Heart left ventricle (tissue), 13 donors: ENCODE measurements at regions not wholly inside any gene's neighbourhood (a gene's known extent, or its start where the extent isn't known, plus 50 kb on each side); places are given as distances from the start of the nearest gene placed in this dataset.

Source experiments
- CTCF ChIP-seq, 12 donors: fragments of 200-600 bp; sonication (generic) in 4 of 12; IDR thresholded peaks; one replicate each; pipeline versions ENCODE4 v1.5.0 to v1.8.0; 2018 to 2022; ENCODE audit warnings: antibody characterized with exemption in 12 of 12, mild to moderate bottlenecking in 5 of 12
- POLR2A ChIP-seq, 2 donors: fragments of 450-650 bp; IDR thresholded peaks; one replicate each; pipeline ENCODE4 v1.6.1; 2017; ENCODE audit warnings: antibody characterized with exemption in 2 of 2, mild to moderate bottlenecking in 2 of 2, moderate library complexity in 2 of 2
- donor health status: ischemic (EF 13 %, LVEDD 7.1; RV severe dilation, severe dysfunction).
- donor health status: DM: no; HTN: yes; CAD: no.
- donor health status: DM: no; HTN: no; CAD: no.
- donor health status: ischemic (EF 25% LVEDD 6.9; RV normal size, moderate dysfunction).
- donor health status: ischemic (EF 25% LVEDD 5.7; RV mildly dilated, moderate dysfunction).
- donor health status: ischemic (EF 35%, LVEDD 5.7; RV mildly dilated, moderate dysfunction).
- donor health status: nonischemic (EF 11% LVEDD 7.7; RV severe dilation, severe dysfunction).
- donor health status: DM: yes; HTN: yes; CAD: no.
- donor health status: PGD.
- donor health status: ischemic (EF 29% LVEDD 5.4; RV normal size, mild dysfunction).
- donor health status: nonischemic (EF 23%, LVEDD 6.1; RV moderate dilation, normal function).

- TF ChIP-seq CTCF (IDR thresholded peaks at IDR 0.05): no peak
- no peak for TF ChIP-seq POLR2A (IDR thresholded peaks at IDR 0.05)
Measured at GRCh38 chr10:55242544-55242943, 441.5 kb upstream of the PCDH15 start.
